Liver (tissue), 8 donors: ENCODE measurements at regions not wholly inside any gene's neighbourhood (a gene's known extent, or its start where the extent isn't known, plus 50 kb on each side); places are given as distances from the start of the nearest gene placed in this dataset.

Experiments
- DNase-seq: peaks from one replicate; pipeline ENCODE4 v3.0.0-alpha.2; 2017; ENCODE audit warnings: low spot score
- H3K27ac ChIP-seq, 2 donors: one replicate each; pipeline ENCODE4 v1.7.0; 2013; ENCODE audit warnings: inconsistent platforms in 2 of 2, low read length in 2 of 2, control low read depth in 1 of 2, low read depth in 1 of 2, mild to moderate bottlenecking in 1 of 2
- H3K27me3 ChIP-seq, 4 donors: one replicate each; pipeline versions ENCODE4 v1.6.1 to v1.7.0; 2013; ENCODE audit warnings: low read length in 3 of 4, inconsistent platforms in 1 of 4, mild to moderate bottlenecking in 1 of 4, moderate library complexity in 1 of 4; ENCODE audit not compliant: control insufficient read depth in 4 of 4, insufficient read depth in 4 of 4
- H3K36me3 ChIP-seq, 4 donors: one replicate each; pipeline versions ENCODE4 v1.6.1 to v1.7.0; 2013; ENCODE audit warnings: low read length in 3 of 4, mild to moderate bottlenecking in 3 of 4, low read depth in 1 of 4, moderate library complexity in 1 of 4; ENCODE audit not compliant: control insufficient read depth in 4 of 4, insufficient read depth in 3 of 4
- H3K4me1 ChIP-seq, 4 donors: one replicate each; pipeline versions ENCODE4 v1.6.1 to v1.7.0; 2013; ENCODE audit warnings: low read length in 3 of 4, mild to moderate bottlenecking in 3 of 4, moderate library complexity in 1 of 4; ENCODE audit not compliant: control insufficient read depth in 4 of 4, insufficient read depth in 4 of 4
- H3K4me3 ChIP-seq, 3 donors: one replicate each; pipeline versions ENCODE4 v1.6.1 to v1.7.0; 2013; ENCODE audit warnings: low read length in 3 of 3, control low read depth in 1 of 3, low read depth in 1 of 3, mild to moderate bottlenecking in 1 of 3
- H3K9ac ChIP-seq, 2 donors: one replicate each; pipeline ENCODE4 v1.7.0; 2013; ENCODE audit warnings: low read length in 2 of 2, mild to moderate bottlenecking in 2 of 2, moderate library complexity in 2 of 2, control low read depth in 1 of 2, low read depth in 1 of 2
- H3K9me3 ChIP-seq, 4 donors: one replicate each; pipeline versions ENCODE4 v1.6.1 to v1.7.0; 2013; ENCODE audit warnings: low read length in 3 of 4; ENCODE audit not compliant: control insufficient read depth in 4 of 4
- ATF3 ChIP-seq: IDR thresholded peaks from 2 replicates; pipeline ENCODE4 v1.6.1; 2016; ENCODE audit warnings: antibody characterized with exemption
- CTCF ChIP-seq: fragments of 150-350 bp; IDR thresholded peaks from 2 replicates; pipeline ENCODE4 v1.5.1; 2017; ENCODE audit warnings: improper control_type of control experiment, low read depth, low read length; ENCODE audit not compliant: missing input control
- EGR1 ChIP-seq, 2 donors: IDR thresholded peaks; 2 replicates each; pipeline ENCODE4 v1.6.1; 2016 to 2018; ENCODE audit warnings: antibody characterized with exemption in 2 of 2, low read depth in 2 of 2
- FOXA1 ChIP-seq: IDR thresholded peaks from 2 replicates; pipeline ENCODE4 v1.6.1; 2016; ENCODE audit warnings: antibody characterized with exemption
- FOXA2 ChIP-seq: IDR thresholded peaks from 2 replicates; pipeline ENCODE4 v1.6.1; 2016; ENCODE audit warnings: antibody characterized with exemption
- GABPA ChIP-seq, 2 donors: IDR thresholded peaks in 1 of 2; conservative IDR thresholded peaks in 1 of 2; 2 replicates each; pipeline ENCODE4 v1.6.1; 2016; ENCODE audit warnings: antibody characterized with exemption in 2 of 2, mild to moderate bottlenecking in 1 of 2, moderate library complexity in 1 of 2
- HNF4A ChIP-seq, 2 donors: conservative IDR thresholded peaks; 2 replicates each; pipeline ENCODE4 v1.6.1; 2016; ENCODE audit warnings: antibody characterized with exemption in 2 of 2, mild to moderate bottlenecking in 2 of 2
- HNF4G ChIP-seq: IDR thresholded peaks from 2 replicates; pipeline ENCODE4 v1.6.1; 2016; ENCODE audit warnings: antibody characterized with exemption
- NR2F2 ChIP-seq: IDR thresholded peaks from 2 replicates; pipeline ENCODE4 v1.6.1; 2016; ENCODE audit warnings: antibody characterized with exemption
- RAD21 ChIP-seq, 2 donors: IDR thresholded peaks; 2 replicates each; pipeline ENCODE4 v1.6.1; 2016; ENCODE audit warnings: antibody characterized with exemption in 2 of 2, mild to moderate bottlenecking in 2 of 2
- REST ChIP-seq: IDR thresholded peaks from 2 replicates; pipeline ENCODE4 v1.6.1; 2016; ENCODE audit warnings: antibody characterized with exemption, mild to moderate bottlenecking
- RXRA ChIP-seq, 2 donors: IDR thresholded peaks; 2 replicates each; pipeline ENCODE4 v1.6.1; 2017 to 2018; ENCODE audit warnings: antibody characterized with exemption in 2 of 2, mild to moderate bottlenecking in 1 of 2
- SP1 ChIP-seq: IDR thresholded peaks from 2 replicates; pipeline ENCODE4 v1.6.1; 2018; ENCODE audit warnings: antibody characterized with exemption, mild to moderate bottlenecking
- TAF1 ChIP-seq: conservative IDR thresholded peaks from 2 replicates; pipeline ENCODE4 v1.6.1; 2016; ENCODE audit warnings: antibody characterized with exemption, mild to moderate bottlenecking
- ZBTB33 ChIP-seq: IDR thresholded peaks from 2 replicates; pipeline ENCODE4 v1.6.1; 2016; ENCODE audit warnings: antibody characterized with exemption
- WGBS: extraction: QIAGEN DNeasy Blood & Tissue Kit; methylation state at CpG from one replicate; pipeline ENCODE4 v1.1.7; 2013; 5-methylcytosine and 5-hydroxymethylcytosine counted together
- donor health status: healthy.
- donor health status: healthy.
- donor health status: healthy.
- donor health status: healthy.
- donor health status: healthy.

- H3K4me3 ChIP-seq = no peak overlapping the region
- TF ChIP-seq HNF4A (conservative IDR thresholded peaks at IDR 0.05) (no peak), CTCF (no peak), FOXA2 (no peak), EGR1 (IDR thresholded peaks at IDR 0.05; ENCODE audit: low read depth in 2 of 2) (no peak), FOXA1 (no peak), ATF3 (no peak), NR2F2 (no peak), REST (no peak), SP1 (no peak), HNF4G (no peak), RXRA (IDR thresholded peaks at IDR 0.05) (no peak), GABPA (IDR thresholded peaks at IDR 0.05 in 1 of 2, conservative IDR thresholded peaks at IDR 0.05 in 1 of 2) (no peak), ZBTB33 (no peak), TAF1 (no peak)
- no peaks in the 10 kb centered on the region for H3K4me1 ChIP-seq
- peaks cover 0 to 1% (median 0%) of the 10 kb centered on the region in 4 donors for H3K9me3 ChIP-seq
- no peak overlapping the region for H3K27ac ChIP-seq
- no peak overlapping the region for H3K9ac ChIP-seq
- DNase-seq = no peak
- 53% methylated on average over 4 of the region's 4 CpGs for WGBS
- H3K27me3 ChIP-seq = no peaks in the 10 kb centered on the region
- no peaks in the 10 kb centered on the region for H3K36me3 ChIP-seq
Measured at GRCh38 chr2:51454177-51454576, 422.2 kb upstream of the NRXN1 start.

GRCh38 chr2:51448911-51449310 lies 417.0 kb upstream of the NRXN1 start:
- no peaks in the 10 kb centered on the region for H3K27me3 ChIP-seq
- TF ChIP-seq RAD21 (IDR thresholded peaks at IDR 0.05) (no peak), REST (no peak), SP1 (no peak), TAF1 (no peak)
- no peak overlapping the region for H3K27ac ChIP-seq
- H3K36me3 ChIP-seq = no peaks in the 10 kb centered on the region
- no peak for DNase-seq
- H3K4me3 ChIP-seq = no peak overlapping the region
- no peak overlapping the region for H3K9ac ChIP-seq
- H3K4me1 ChIP-seq = no peaks in the 10 kb centered on the region
- H3K9me3 ChIP-seq = peaks cover 0 to 1% (median 0%) of the 10 kb centered on the region in 4 donors
